Spleen (tissue), 11 donors: ENCODE measurements at regions not wholly inside any gene's neighbourhood (a gene's known extent, or its start where the extent isn't known, plus 50 kb on each side); places are given as distances from the start of the nearest gene placed in this dataset.
A peak's percentile ranks its signal among the peaks of the same experiment; 100 is the strongest.

Experiments
- DNase-seq: peaks from one replicate; pipeline ENCODE4 v3.0.0-alpha.2; 2020
- H3K27ac ChIP-seq, 8 donors: fragments of 200-600 bp; sonication (generic) in 7 of 8; 1 replicate in 4 of 8; 2 replicates in 4 of 8; pipeline versions ENCODE4 v1.5.0 to v1.8.0; 2016 to 2021; ENCODE audit warnings: inconsistent platforms in 4 of 8, mild to moderate bottlenecking in 4 of 8, moderate library complexity in 1 of 8
- H3K27me3 ChIP-seq, 7 donors: fragments of 200-600 bp; sonication (generic) in 6 of 7; replicated peaks in 1 of 7; 1 replicate in 4 of 7; 2 replicates in 3 of 7; pipeline versions ENCODE4 v1.5.0 to v1.8.0; 2016 to 2021; ENCODE audit warnings: inconsistent platforms in 3 of 7, mild to moderate bottlenecking in 1 of 7
- H3K36me3 ChIP-seq, 6 donors: fragments of 200-600 bp; sonication (generic) in 5 of 6; 1 replicate in 4 of 6; 2 replicates in 2 of 6; pipeline versions ENCODE4 v1.5.0 to v1.8.0; 2016 to 2021; ENCODE audit warnings: inconsistent platforms in 2 of 6
- H3K4me1 ChIP-seq, 6 donors: fragments of 200-600 bp; sonication (generic) in 5 of 6; 1 replicate in 3 of 6; 2 replicates in 3 of 6; pipeline versions ENCODE4 v1.5.0 to v1.8.0; 2016 to 2021; ENCODE audit warnings: inconsistent platforms in 3 of 6
- H3K4me3 ChIP-seq, 8 donors: fragments of 200-600 bp; sonication (generic) in 7 of 8; 1 replicate in 4 of 8; 2 replicates in 4 of 8; pipeline versions ENCODE4 v1.5.0 to v1.8.0; 2016 to 2021; ENCODE audit warnings: inconsistent platforms in 4 of 8, mild to moderate bottlenecking in 4 of 8, moderate library complexity in 2 of 8
- H3K9me3 ChIP-seq, 8 donors: fragments of 200-600 bp; sonication (generic) in 7 of 8; 1 replicate in 4 of 8; 2 replicates in 4 of 8; pipeline versions ENCODE4 v1.5.0 to v1.8.0; 2016 to 2021; ENCODE audit warnings: inconsistent platforms in 4 of 8
- CTCF ChIP-seq, 11 experiments: fragments of 200-600 bp in 7 of 11; fragments of 450-650 bp in 4 of 11; sonication (generic) in 4 of 11; IDR thresholded peaks in 8 of 11; conservative IDR thresholded peaks in 3 of 11; 1 replicate in 7 of 11; 2 replicates in 4 of 11; pipeline versions ENCODE4 v1.4.0 to v1.8.0; 2016 to 2021; ENCODE audit warnings: antibody characterized with exemption in 11 of 11, inconsistent platforms in 4 of 11, mild to moderate bottlenecking in 1 of 11
- POLR2A ChIP-seq, 3 donors: fragments of 450-650 bp; IDR thresholded peaks; one replicate each; pipeline ENCODE4 v1.5.1; 2017; ENCODE audit warnings: antibody characterized with exemption in 3 of 3, mild to moderate bottlenecking in 1 of 3
- POLR2AphosphoS5 ChIP-seq, 3 donors: sonication (generic); formaldehyde crosslinking; IDR thresholded peaks; one replicate each; pipeline ENCODE4 v1.5.1; 2017; ENCODE audit warnings: antibody characterized with exemption in 3 of 3
- WGBS, 5 donors: extraction: QIAGEN DNeasy Blood & Tissue Kit in 3 of 5; methylation state at CpG; one replicate each; pipeline versions ENCODE4 v1.1.5 to v1.1.7; 2013 to 2018; 5-methylcytosine and 5-hydroxymethylcytosine counted together
- intact Hi-C: fragments of 100-400 bp; cut with DNase I; formaldehyde crosslinking; loops from one replicate; pipeline ENCODE4 v1.15.0; 2023; ENCODE audit warnings: low total_unique reads
- donor health status: healthy with polysubstance abuse.
- donor health status: DM: no; HTN: no; CAD: no; lungs with moderate emphysema.
- donor health status: DM: no; HTN: no; CAD: no.
- donor health status: Bipolar disorder and iron deficiency.
- donor health status: healthy.
- donor health status: DM: no; HTN: no; CAD: no.
- donor health status: DM: yes; HTN: yes; CAD: no.

GRCh38 chr6:62445521-62445920, 159.5 kb upstream of the KHDRBS2 start:
- intact Hi-C loops = no loop called here
- Histone ChIP-seq H3K9me3 (peaks cover 0 to 8% (median 0%) of the 10 kb centered on the region in 8 donors), H3K27ac (no peak overlapping the region), H3K36me3 (no peaks in the 10 kb centered on the region), H3K27me3 (no peaks in the 10 kb centered on the region), H3K4me1 (no peaks in the 10 kb centered on the region), H3K4me3 (no peak overlapping the region)
- 80 to 90% (median 83%) methylated on average over 7 to 9 of the region's 9 CpGs for WGBS, 5 donors
- TF ChIP-seq POLR2AphosphoS5 (IDR thresholded peaks at IDR 0.05) = no peak
- no peak for TF ChIP-seq POLR2A (IDR thresholded peaks at IDR 0.05)
- no peak for TF ChIP-seq CTCF (IDR thresholded peaks at IDR 0.05 in 8 of 11, conservative IDR thresholded peaks at IDR 0.05 in 3 of 11)
- DNase-seq = peak; percentile 58

GRCh38 chr6:62441182-62441581, 155.2 kb upstream of the KHDRBS2 start:
- no peak overlapping the region for H3K4me3 ChIP-seq
- no peaks in the 10 kb centered on the region for H3K27me3 ChIP-seq
- H3K36me3 ChIP-seq = no peaks in the 10 kb centered on the region
- H3K4me1 ChIP-seq = no peaks in the 10 kb centered on the region
- no peak overlapping the region for H3K27ac ChIP-seq
- peak; percentile 23 for DNase-seq
- intact Hi-C loops = no loop called here
- TF ChIP-seq POLR2A (IDR thresholded peaks at IDR 0.05) (no peak), POLR2AphosphoS5 (IDR thresholded peaks at IDR 0.05) (no peak), CTCF (IDR thresholded peaks at IDR 0.05 in 8 of 11, conservative IDR thresholded peaks at IDR 0.05 in 3 of 11) (no peak)
- WGBS, 5 donors = 93 to 100% (median 95%) methylated on average over 1 of the region's 1 CpG
- peaks cover 0 to 49% (median 32%) of the 10 kb centered on the region in 8 donors for H3K9me3 ChIP-seq

- intact Hi-C loops = no loop called here
- Histone ChIP-seq H3K27ac (no peak overlapping the region), H3K9me3 (peaks cover 0 to 21% (median 0%) of the 10 kb centered on the region in 8 donors), H3K27me3 (no peaks in the 10 kb centered on the region), H3K4me3 (no peak overlapping the region), H3K36me3 (no peaks in the 10 kb centered on the region), H3K4me1 (no peaks in the 10 kb centered on the region)
- no peak for DNase-seq
- no peak for TF ChIP-seq CTCF (IDR thresholded peaks at IDR 0.05 in 8 of 11, conservative IDR thresholded peaks at IDR 0.05 in 3 of 11)
- TF ChIP-seq POLR2AphosphoS5 (IDR thresholded peaks at IDR 0.05) = no peak
- TF ChIP-seq POLR2A (IDR thresholded peaks at IDR 0.05) = no peak
- WGBS, 5 donors = 88 to 94% (median 91%) methylated on average over 5 of the region's 5 CpGs
These were observed 143.8 kb upstream of the KHDRBS2 start for GRCh38 chr6:62429781-62430180.

- Histone ChIP-seq H3K27ac (no peak overlapping the region), H3K27me3 (no peaks in the 10 kb centered on the region), H3K36me3 (no peaks in the 10 kb centered on the region), H3K4me1 (no peaks in the 10 kb centered on the region), H3K4me3 (no peak overlapping the region), H3K9me3 (peaks cover 0 to 10% (median 0%) of the 10 kb centered on the region in 8 donors)
- WGBS, 5 donors = 76 to 90% (median 80%) methylated on average over 6 of the region's 6 CpGs
- intact Hi-C loops = no loop called here
- TF ChIP-seq POLR2AphosphoS5 (IDR thresholded peaks at IDR 0.05) (no peak), CTCF (IDR thresholded peaks at IDR 0.05 in 8 of 11, conservative IDR thresholded peaks at IDR 0.05 in 3 of 11) (no peak), POLR2A (IDR thresholded peaks at IDR 0.05) (no peak)
- DNase-seq = no peak
These were observed 114.7 kb upstream of the KHDRBS2 start for GRCh38 chr6:62400521-62401259.
